Neural progenitor cell (in vitro differentiated cells): ENCODE measurements at regions not wholly inside any gene's neighbourhood (a gene's known extent, or its start where the extent isn't known, plus 50 kb on each side); places are given as distances from the start of the nearest gene placed in this dataset.

Source experiments
- CTCF ChIP-seq: fragments of 200-600 bp; sonication (generic); IDR thresholded peaks from 2 replicates; pipeline ENCODE4 v1.5.1; 2017; ENCODE audit warnings: antibody characterized with exemption, mild to moderate bottlenecking
- EZH2 ChIP-seq: fragments of 200-600 bp; sonication (generic); IDR thresholded peaks from 2 replicates; pipeline ENCODE4 v1.6.1; 2017; ENCODE audit warnings: antibody characterized with exemption, mild to moderate bottlenecking, moderate library complexity
- EZH2phosphoT487 ChIP-seq: fragments of 200-600 bp; sonication (generic); IDR thresholded peaks from 2 replicates; pipeline ENCODE4 v1.6.1; 2017; ENCODE audit warnings: antibody characterized with exemption

- TF ChIP-seq CTCF (no peak), EZH2phosphoT487 (no peak), EZH2 (no peak)
These were observed 389.2 kb downstream of the MIAT start for GRCh38 chr22:27046603-27047002.
